GM12878 (cell line): ENCODE measurements at regions not wholly inside any gene's neighbourhood (a gene's known extent, or its start where the extent isn't known, plus 50 kb on each side); places are given as distances from the start of the nearest gene placed in this dataset.

Experiments used
- ATAC-seq: fragments of 200-7000 bp; cut with Tn5 transposase; 3 replicates; pipeline ENCODE4 v1.9.1; 2020; ENCODE audit warnings: mild to moderate bottlenecking, moderate library complexity
- BruUV-seq: library from RNA; stranded (reverse); fragments of 400-500 nt; replicated peaks from 2 replicates; lab custom pipeline; 2021; lab: Mats Ljungman, UMichigan
- CTCF ChIA-PET: fragments of 300-600 bp; sonication (Branson Sonifier 250); formaldehyde crosslinking; extraction: SDS; loops from one replicate; lab custom pipeline; 2021; ENCODE audit warnings: inconsistent platforms; lab: Yijun Ruan, JAX
- POLR2A ChIA-PET: fragments of 350-600 bp; formaldehyde crosslinking; extraction: SDS; loops from one replicate; lab custom pipeline; 2021; ENCODE audit warnings: inconsistent platforms; lab: Charles Lee
- RAD21 ChIA-PET: fragments of 300-600 bp; sonication (Branson Sonifier 250); formaldehyde crosslinking; loops from one replicate; lab custom pipeline; 2023; ENCODE audit warnings: antibody characterized with exemption; ENCODE audit not compliant: unreplicated experiment; lab: Charles Lee
- SMC1A ChIA-PET: fragments of 300-600 bp; sonication (Branson Sonifier 250); formaldehyde crosslinking; loops from one replicate; lab custom pipeline; 2023; ENCODE audit not compliant: unreplicated experiment, uncharacterized antibody; lab: Charles Lee
- DNase-seq: peaks from one replicate; pipeline ENCODE4 v3.0.0-alpha.2; 2011; ENCODE audit warnings: low read depth, low spot score
- FAIRE-seq: peaks from 3 replicates; lab custom pipeline; 2011; peaks lifted over from hg19 to GRCh38; lab: Jason Lieb, UNC
- H2AFZ ChIP-seq: 2 replicates; pipeline ENCODE4 v1.6.0; 2011; ENCODE audit warnings: low read depth, low read length, control low read depth; ENCODE audit not compliant: control insufficient read depth
- H3K27ac ChIP-seq: 2 replicates; pipeline ENCODE4 v1.5.1; 2011; ENCODE audit warnings: control low read depth; ENCODE audit not compliant: control insufficient read depth, insufficient read depth
- H3K27me3 ChIP-seq, 2 experiments: replicated peaks in 1 of 2; 2 replicates each; pipeline versions ENCODE4 v1.6.0 to v1.6.1; 2011; ENCODE audit warnings: low read length in 1 of 2; ENCODE audit not compliant: control insufficient read depth in 2 of 2, insufficient read depth in 2 of 2
- H3K36me3 ChIP-seq, 2 experiments: 2 replicates each; pipeline ENCODE4 v1.5.1; 2011; ENCODE audit warnings: low read length in 1 of 2; ENCODE audit not compliant: control insufficient read depth in 2 of 2, insufficient read depth in 2 of 2
- H3K4me1 ChIP-seq: 2 replicates; pipeline ENCODE4 v1.6.1; 2011; ENCODE audit warnings: mild to moderate bottlenecking, low read length, moderate library complexity, mixed read lengths; ENCODE audit not compliant: control insufficient read depth, insufficient read depth
- H3K4me2 ChIP-seq: 2 replicates; pipeline ENCODE4 v1.6.0; 2011; ENCODE audit warnings: control low read depth; ENCODE audit not compliant: control insufficient read depth, insufficient read depth
- H3K4me3 ChIP-seq: fragments of 200-600 bp; sonication (generic); 2 replicates; pipeline ENCODE4 v1.5.1; 2016
- H3K79me2 ChIP-seq: 2 replicates; pipeline ENCODE4 v1.6.0; 2011; ENCODE audit warnings: low read length; ENCODE audit not compliant: control insufficient read depth, insufficient read depth
- H3K9ac ChIP-seq: 2 replicates; pipeline ENCODE4 v1.8.0; 2011; ENCODE audit warnings: low read length, control low read depth, mixed read lengths; ENCODE audit not compliant: control insufficient read depth, insufficient read depth
- H3K9me3 ChIP-seq: replicated peaks from 3 replicates; pipeline ENCODE4 v1.5.1; 2011; ENCODE audit warnings: mild to moderate bottlenecking, low read length; ENCODE audit not compliant: control insufficient read depth, insufficient read depth
- H4K20me1 ChIP-seq: 2 replicates; pipeline ENCODE4 v1.6.0; 2011; ENCODE audit not compliant: control insufficient read depth, insufficient read depth
- BACH1 ChIP-seq: fragments of 450-650 bp; IDR thresholded peaks from 2 replicates; pipeline ENCODE4 v1.6.1; 2017; ENCODE audit warnings: mild to moderate bottlenecking, borderline replicate concordance
- CBX5 ChIP-seq: sonication (generic); IDR thresholded peaks from 2 replicates; pipeline ENCODE4 v1.6.1; 2016; ENCODE audit warnings: low read depth, moderate library complexity, mild to moderate bottlenecking, inconsistent platforms
- CEBPB ChIP-seq, 2 experiments: fragments of 150-350 bp in 1 of 2; IDR thresholded peaks; 2 replicates each; pipeline ENCODE4 v1.6.1; 2012 to 2014; ENCODE audit warnings: low read depth in 2 of 2, low read length in 2 of 2, borderline replicate concordance in 1 of 2, inconsistent platforms in 1 of 2
- FOXK2 ChIP-seq: fragments of 450-650 bp; IDR thresholded peaks from 2 replicates; pipeline ENCODE4 v1.6.1; 2017; ENCODE audit warnings: mild to moderate bottlenecking, moderate library complexity
- NBN ChIP-seq: fragments of 450-650 bp; IDR thresholded peaks from 2 replicates; pipeline ENCODE4 v1.6.1; 2016
- POLR2AphosphoS5 ChIP-seq: IDR thresholded peaks from 2 replicates; pipeline ENCODE4 v1.6.1; 2011; ENCODE audit warnings: mild to moderate bottlenecking, low read length, inconsistent platforms
- SP1 ChIP-seq: IDR thresholded peaks from one replicate; pipeline ENCODE4 v1.6.1; 2011; ENCODE audit warnings: low read depth, low read length
- TCF3 ChIP-seq: IDR thresholded peaks from 2 replicates; pipeline ENCODE4 v1.6.1; 2012; ENCODE audit warnings: low read depth, mild to moderate bottlenecking, low read length, borderline replicate concordance; ENCODE audit not compliant: insufficient read depth
- TCF7 ChIP-seq: IDR thresholded peaks from 2 replicates; pipeline ENCODE4 v1.6.1; 2014; ENCODE audit warnings: antibody characterized with exemption, borderline replicate concordance
- in situ Hi-C: fragments of 300-500 bp; cut with MboI; formaldehyde crosslinking; loops from 9 replicates; pipeline ENCODE4 v1.14.3; 2018; ENCODE audit warnings: mixed read lengths
- intact Hi-C: fragments of 100-400 bp; cut with micrococcal nuclease; formaldehyde crosslinking; loops from one replicate; pipeline ENCODE4 v1.14.2; 2022; ENCODE audit not compliant: unreplicated experiment
- TF ChIP-seq, protein P1 (sequence below): fragments of 450-650 bp; IDR thresholded peaks from 2 replicates; pipeline ENCODE4 v1.6.1; 2016; ENCODE audit warnings: mild to moderate bottlenecking

DNA sequence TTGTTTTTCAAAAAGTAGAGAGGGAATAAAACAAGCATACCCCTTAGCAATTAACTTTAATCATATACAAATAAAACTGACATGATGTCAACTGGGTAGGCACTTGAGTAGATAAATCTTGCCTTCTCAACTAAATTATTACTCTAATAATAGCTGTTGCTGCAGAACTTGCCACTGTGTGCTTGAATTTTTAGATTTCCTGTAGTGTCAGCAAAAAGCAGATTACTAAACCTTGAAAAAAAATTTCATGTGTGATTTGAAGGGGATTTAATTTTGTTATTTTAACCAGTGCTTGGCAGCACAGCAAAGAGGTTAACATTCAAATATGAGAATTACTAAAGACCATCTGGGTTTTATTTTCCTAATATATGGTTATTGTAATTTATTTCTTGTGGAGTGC, 438.3 kb upstream of the SPANXN1 start:
- CTCF ChIA-PET, result interaction anchor here (0.6 kb wide), 1 partner anchor 86 kb away, joined by 3 read pairs; no protein-coding TSS in a partner anchor
- H3K36me3 ChIP-seq, result no peaks in the 10 kb centered on the region
- intact Hi-C loops, result no loop called here
- POLR2A ChIA-PET, result no interaction called here
- no peaks in the 10 kb centered on the region for H3K9me3 ChIP-seq
- H2AFZ ChIP-seq, result no peak overlapping the region
- BruUV-seq, result no TSS peak
- no peaks in the 10 kb centered on the region for H4K20me1 ChIP-seq
- ATAC-seq, result no peak
- no peak for TF ChIP-seq SP1
- TF ChIP-seq TCF3, result no peak
- TF ChIP-seq TCF7, result no peak
- TF ChIP-seq, protein P1, sequence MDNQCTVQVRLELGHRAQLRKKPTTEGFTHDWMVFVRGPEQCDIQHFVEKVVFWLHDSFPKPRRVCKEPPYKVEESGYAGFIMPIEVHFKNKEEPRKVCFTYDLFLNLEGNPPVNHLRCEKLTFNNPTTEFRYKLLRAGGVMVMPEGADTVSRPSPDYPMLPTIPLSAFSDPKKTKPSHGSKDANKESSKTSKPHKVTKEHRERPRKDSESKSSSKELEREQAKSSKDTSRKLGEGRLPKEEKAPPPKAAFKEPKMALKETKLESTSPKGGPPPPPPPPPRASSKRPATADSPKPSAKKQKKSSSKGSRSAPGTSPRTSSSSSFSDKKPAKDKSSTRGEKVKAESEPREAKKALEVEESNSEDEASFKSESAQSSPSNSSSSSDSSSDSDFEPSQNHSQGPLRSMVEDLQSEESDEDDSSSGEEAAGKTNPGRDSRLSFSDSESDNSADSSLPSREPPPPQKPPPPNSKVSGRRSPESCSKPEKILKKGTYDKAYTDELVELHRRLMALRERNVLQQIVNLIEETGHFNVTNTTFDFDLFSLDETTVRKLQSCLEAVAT, result no peak
- TF ChIP-seq BACH1, result no peak
- no peak for TF ChIP-seq NBN
- TF ChIP-seq POLR2AphosphoS5, result no peak
- TF ChIP-seq CEBPB (IDR thresholded peaks at IDR 0.05; ENCODE audit: borderline replicate concordance in 1 of 2, low read depth in 2 of 2, low read length in 2 of 2), result no peak
- no peak for TF ChIP-seq FOXK2
- no peak for TF ChIP-seq CBX5
- no peaks in the 10 kb centered on the region for H3K4me1 ChIP-seq
- no peak overlapping the region for H3K4me3 ChIP-seq
- H3K79me2 ChIP-seq, result no peaks in the 10 kb centered on the region
- RAD21 ChIA-PET, result no interaction called here
- FAIRE-seq, result no peak
- H3K27me3 ChIP-seq, result no peaks in the 10 kb centered on the region
- H3K27ac ChIP-seq, result no peak overlapping the region
- H3K9ac ChIP-seq, result no peak overlapping the region
- no peak for DNase-seq
- in situ Hi-C loops, result no loop called here
- no peak overlapping the region for H3K4me2 ChIP-seq
- SMC1A ChIA-PET, result no interaction called here
